ENCODE measurements at regions not wholly inside any gene's neighbourhood (a gene's known extent, or its start where the extent isn't known, plus 50 kb on each side); places are given as distances from the start of the nearest gene placed in this dataset.

DNA sequence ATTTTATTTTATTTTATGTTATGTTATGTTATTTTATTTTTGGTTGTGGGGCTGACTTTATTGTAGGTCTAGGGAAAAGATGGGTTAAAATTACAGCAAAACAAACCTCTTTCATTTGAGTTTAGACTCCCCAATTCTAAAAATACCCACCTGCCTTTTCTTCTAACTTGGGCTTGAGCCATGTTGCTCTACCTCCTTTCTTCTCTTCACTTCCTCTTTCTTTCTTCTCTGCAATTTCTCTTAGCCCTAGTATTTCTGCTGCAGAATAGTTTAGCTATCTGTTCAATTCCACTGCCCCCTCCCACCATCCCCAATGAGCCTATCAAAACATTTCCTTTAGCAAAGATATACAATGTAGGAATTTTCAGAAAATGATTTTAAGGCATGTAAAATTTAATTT, 653.3 kb downstream of the ARAP2 start:
- no peaks in the 10 kb centered on the region for H3K27me3 Mint-ChIP-seq
- no peak overlapping the region for H3K27ac Mint-ChIP-seq
- POLR2A ChIA-PET (ENCODE audit: partially characterized antibody): no interaction called here

DNA sequence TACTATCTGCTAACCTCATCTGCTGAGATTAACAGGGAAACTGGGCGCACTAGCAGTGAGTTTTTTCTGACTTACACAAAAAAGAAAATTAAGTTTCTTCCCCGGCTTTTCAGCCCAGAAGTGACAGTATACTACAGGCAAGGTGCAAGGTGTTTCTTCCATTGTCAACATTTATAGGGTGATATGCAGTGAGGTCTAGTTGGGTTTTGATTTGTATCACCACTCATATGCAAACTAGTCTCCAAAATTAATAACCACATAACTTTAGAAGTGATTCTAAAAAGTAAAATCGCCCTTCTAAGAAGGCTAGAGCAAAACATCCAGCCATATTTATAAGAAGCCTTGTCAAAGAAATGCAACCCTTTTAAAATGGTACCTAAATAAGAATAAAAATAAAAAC, 640.1 kb downstream of the ARAP2 start:
- H3K36me3 ChIP-seq (ENCODE audit: insufficient read depth, low read length): no peaks in the 10 kb centered on the region
- H3K4me3 ChIP-seq (ENCODE audit: low read length in 2 of 2): no peak overlapping the region
- DNase-seq: no peak

More for the DNA sequence above, 653.3 kb downstream of the ARAP2 start:
- H3K4me1 Mint-ChIP-seq: no peaks in the 10 kb centered on the region
- no peak overlapping the region for H3K4me3 ChIP-seq (ENCODE audit: low read length in 2 of 2)
- CTCF ChIA-PET (ENCODE audit: partially characterized antibody): no interaction called here
- peaks cover 0 to 4% (median 0%) of the 10 kb centered on the region in 8 donors for H3K9me3 Mint-ChIP-seq
- no peak overlapping the region for H3K4me3 Mint-ChIP-seq
- H3K36me3 ChIP-seq (ENCODE audit: insufficient read depth, low read length): no peaks in the 10 kb centered on the region
- intact Hi-C loops (cut with micrococcal nuclease): no loop called here
- no peaks in the 10 kb centered on the region for H3K9me3 ChIP-seq (ENCODE audit: control insufficient read depth in 1 of 2, low read length in 2 of 2)
- no peak overlapping the region for H3K27ac ChIP-seq (ENCODE audit: low read depth, low read length)
- DNase-seq: no peak
- no peaks in the 10 kb centered on the region for H3K27me3 ChIP-seq (ENCODE audit: insufficient read depth, low read length)
- H3K36me3 Mint-ChIP-seq: no peaks in the 10 kb centered on the region
- no peaks in the 10 kb centered on the region for H3K4me1 ChIP-seq (ENCODE audit: insufficient read depth, low read length)

GRCh38 chr4:35604724-35605123, 639.6 kb downstream of the ARAP2 start:
- intact Hi-C loops (cut with micrococcal nuclease): no loop called here
- Histone ChIP-seq H3K36me3 (ENCODE audit: insufficient read depth, low read length) (no peaks in the 10 kb centered on the region), H3K4me1 (ENCODE audit: insufficient read depth, low read length) (no peaks in the 10 kb centered on the region), H3K4me3 (ENCODE audit: low read length in 2 of 2) (no peak overlapping the region), H3K27ac (ENCODE audit: low read depth, low read length) (no peak overlapping the region), H3K9me3 (ENCODE audit: control insufficient read depth in 1 of 2, low read length in 2 of 2) (no peaks in the 10 kb centered on the region), H3K27me3 (ENCODE audit: insufficient read depth, low read length) (no peaks in the 10 kb centered on the region)
- H3K9me3 Mint-ChIP-seq: peaks cover 0 to 3% (median 0%) of the 10 kb centered on the region in 8 donors
- no peak overlapping the region for H3K4me3 Mint-ChIP-seq
- no peaks in the 10 kb centered on the region for H3K4me1 Mint-ChIP-seq
- no peaks in the 10 kb centered on the region for H3K27me3 Mint-ChIP-seq
- no peak overlapping the region for H3K27ac Mint-ChIP-seq
- ChIA-PET POLR2A (ENCODE audit: partially characterized antibody) (no interaction called here), CTCF (ENCODE audit: partially characterized antibody) (interaction anchor here (0.7 kb wide), 1 partner anchor 414 kb away, joined by 3 read pairs; no protein-coding TSS in a partner anchor)
- H3K36me3 Mint-ChIP-seq: no peaks in the 10 kb centered on the region
- no peak for DNase-seq

More for the DNA sequence above, 640.1 kb downstream of the ARAP2 start:
- H3K27me3 Mint-ChIP-seq: no peaks in the 10 kb centered on the region
- ChIA-PET POLR2A (ENCODE audit: partially characterized antibody) (no interaction called here), CTCF (ENCODE audit: partially characterized antibody) (no interaction called here)
- H3K4me1 Mint-ChIP-seq: no peaks in the 10 kb centered on the region
- no peaks in the 10 kb centered on the region for H3K36me3 Mint-ChIP-seq
- Histone ChIP-seq H3K27ac (ENCODE audit: low read depth, low read length) (no peak overlapping the region), H3K4me1 (ENCODE audit: insufficient read depth, low read length) (no peaks in the 10 kb centered on the region), H3K27me3 (ENCODE audit: insufficient read depth, low read length) (no peaks in the 10 kb centered on the region), H3K9me3 (ENCODE audit: control insufficient read depth in 1 of 2, low read length in 2 of 2) (no peaks in the 10 kb centered on the region)
- no peak overlapping the region for H3K4me3 Mint-ChIP-seq
- intact Hi-C loops (cut with micrococcal nuclease): no loop called here
- peaks cover 0 to 3% (median 0%) of the 10 kb centered on the region in 8 donors for H3K9me3 Mint-ChIP-seq
- no peak overlapping the region for H3K27ac Mint-ChIP-seq

GRCh38 chr4:35608205-35608604, 636.1 kb downstream of the ARAP2 start:
- no peaks in the 10 kb centered on the region for H3K9me3 ChIP-seq (ENCODE audit: control insufficient read depth in 1 of 2, low read length in 2 of 2)
- H3K4me3 ChIP-seq (ENCODE audit: low read length in 2 of 2): no peak overlapping the region
- no peaks in the 10 kb centered on the region for H3K4me1 Mint-ChIP-seq
- ChIA-PET CTCF (ENCODE audit: partially characterized antibody) (no interaction called here), POLR2A (ENCODE audit: partially characterized antibody) (no interaction called here)
- H3K27ac Mint-ChIP-seq: no peak overlapping the region
- DNase-seq: no peak
- H3K36me3 ChIP-seq (ENCODE audit: insufficient read depth, low read length): no peaks in the 10 kb centered on the region
- intact Hi-C loops (cut with micrococcal nuclease): no loop called here
- no peaks in the 10 kb centered on the region for H3K9me3 Mint-ChIP-seq
- H3K27me3 Mint-ChIP-seq: no peaks in the 10 kb centered on the region
- no peak overlapping the region for H3K4me3 Mint-ChIP-seq
- H3K27me3 ChIP-seq (ENCODE audit: insufficient read depth, low read length): no peaks in the 10 kb centered on the region
- no peak overlapping the region for H3K27ac ChIP-seq (ENCODE audit: low read depth, low read length)
- H3K36me3 Mint-ChIP-seq: no peaks in the 10 kb centered on the region
- H3K4me1 ChIP-seq (ENCODE audit: insufficient read depth, low read length): no peaks in the 10 kb centered on the region

DNA sequence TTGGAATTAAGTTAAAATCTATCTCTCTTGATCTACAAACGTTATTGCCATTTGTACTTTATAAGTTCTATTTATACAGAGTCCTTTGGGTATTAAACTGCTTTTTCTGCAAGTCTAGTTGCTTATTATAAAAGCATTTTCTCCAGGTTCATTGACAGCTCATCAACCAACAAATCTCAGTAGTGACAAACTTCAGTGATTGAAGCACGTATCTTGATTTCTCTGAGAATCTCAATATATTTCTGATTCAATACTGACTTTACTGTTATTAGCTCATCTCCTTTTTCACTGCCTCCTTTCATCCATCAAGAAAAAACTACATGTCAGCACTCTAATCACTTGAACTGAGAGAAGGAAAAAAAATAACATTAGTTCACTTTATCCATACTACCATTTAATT, 630.2 kb downstream of the ARAP2 start:
- H3K4me1 Mint-ChIP-seq: no peaks in the 10 kb centered on the region
- H3K4me3 Mint-ChIP-seq: no peak overlapping the region
- CTCF ChIA-PET (ENCODE audit: partially characterized antibody): no interaction called here
- POLR2A ChIA-PET (ENCODE audit: partially characterized antibody): no interaction called here
- no peaks in the 10 kb centered on the region for H3K4me1 ChIP-seq (ENCODE audit: insufficient read depth, low read length)
- no peak overlapping the region for H3K4me3 ChIP-seq (ENCODE audit: low read length in 2 of 2)
- H3K27ac Mint-ChIP-seq: no peak overlapping the region
- no peak overlapping the region for H3K27ac ChIP-seq (ENCODE audit: low read depth, low read length)
- H3K36me3 ChIP-seq (ENCODE audit: insufficient read depth, low read length): no peaks in the 10 kb centered on the region
- no peaks in the 10 kb centered on the region for H3K36me3 Mint-ChIP-seq
- no peak for DNase-seq
- H3K27me3 Mint-ChIP-seq: no peaks in the 10 kb centered on the region
- intact Hi-C loops (cut with micrococcal nuclease): no loop called here
- H3K27me3 ChIP-seq (ENCODE audit: insufficient read depth, low read length): no peaks in the 10 kb centered on the region
- no peaks in the 10 kb centered on the region for H3K9me3 ChIP-seq (ENCODE audit: control insufficient read depth in 1 of 2, low read length in 2 of 2)
- H3K9me3 Mint-ChIP-seq: peaks cover 0 to 3% (median 0%) of the 10 kb centered on the region in 8 donors

DNA sequence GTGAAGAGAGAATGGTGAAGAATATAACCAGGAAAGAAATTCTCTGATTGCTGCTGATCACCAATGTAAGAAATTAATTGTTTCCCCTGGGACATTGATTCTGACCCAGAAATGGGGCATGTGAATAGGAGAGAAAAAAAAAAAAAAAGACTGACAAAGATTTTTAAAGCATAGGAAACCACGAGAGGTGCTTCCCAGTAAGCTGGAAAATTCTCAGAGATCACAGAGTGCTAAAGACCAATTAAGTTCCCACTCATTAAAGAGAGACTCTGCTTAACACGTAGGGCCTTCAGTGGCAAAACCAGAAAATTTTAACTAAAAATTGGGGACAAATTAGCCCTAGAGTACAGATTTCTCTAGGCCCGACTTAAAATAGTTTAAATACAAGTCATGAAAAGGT, 604.4 kb downstream of the ARAP2 start:
- CTCF ChIA-PET (ENCODE audit: partially characterized antibody): no interaction called here
- H3K4me1 ChIP-seq (ENCODE audit: insufficient read depth, low read length): no peaks in the 10 kb centered on the region
- H3K9me3 ChIP-seq (ENCODE audit: control insufficient read depth in 1 of 2, low read length in 2 of 2): no peaks in the 10 kb centered on the region
- H3K36me3 ChIP-seq (ENCODE audit: insufficient read depth, low read length): no peaks in the 10 kb centered on the region
- DNase-seq: no peak
- POLR2A ChIA-PET (ENCODE audit: partially characterized antibody): no interaction called here
- no peak overlapping the region for H3K4me3 ChIP-seq (ENCODE audit: low read length in 2 of 2)
- Mint-ChIP-seq H3K27me3 (no peaks in the 10 kb centered on the region), H3K4me1 (no peaks in the 10 kb centered on the region), H3K9me3 (peaks cover 0 to 10% (median 2%) of the 10 kb centered on the region in 8 donors), H3K4me3 (no peak overlapping the region), H3K36me3 (no peaks in the 10 kb centered on the region), H3K27ac (no peak overlapping the region)
- intact Hi-C loops (cut with micrococcal nuclease): no loop called here
- H3K27ac ChIP-seq (ENCODE audit: low read depth, low read length): no peak overlapping the region
- no peaks in the 10 kb centered on the region for H3K27me3 ChIP-seq (ENCODE audit: insufficient read depth, low read length)

DNA sequence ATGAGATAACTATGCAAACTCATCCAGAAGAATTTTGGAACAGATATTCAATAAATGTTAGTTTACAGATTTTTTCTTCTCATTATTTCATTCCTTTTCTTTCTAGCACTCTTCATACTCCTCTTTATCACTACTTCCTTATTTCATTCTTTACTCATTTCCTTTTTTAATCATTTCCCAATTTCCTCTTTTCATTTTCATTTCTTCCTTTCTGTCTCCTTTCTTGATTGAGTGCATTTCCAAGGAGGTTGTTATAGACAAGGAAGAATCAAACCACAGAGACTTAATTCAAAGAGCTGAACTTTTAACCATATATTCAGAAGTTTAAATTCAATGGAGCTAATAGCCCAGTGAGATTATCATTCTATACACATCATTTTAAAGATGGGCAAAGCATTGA, 600.7 kb downstream of the ARAP2 start:
- Mint-ChIP-seq H3K27ac (no peak overlapping the region), H3K9me3 (peaks cover 0 to 4% (median 0%) of the 10 kb centered on the region in 8 donors), H3K27me3 (no peaks in the 10 kb centered on the region), H3K36me3 (no peaks in the 10 kb centered on the region), H3K4me1 (no peaks in the 10 kb centered on the region), H3K4me3 (no peak overlapping the region)
- intact Hi-C loops (cut with micrococcal nuclease): no loop called here
- no peak overlapping the region for H3K27ac ChIP-seq (ENCODE audit: low read depth, low read length)
- no peaks in the 10 kb centered on the region for H3K27me3 ChIP-seq (ENCODE audit: insufficient read depth, low read length)
- H3K4me1 ChIP-seq (ENCODE audit: insufficient read depth, low read length): no peaks in the 10 kb centered on the region
- POLR2A ChIA-PET (ENCODE audit: partially characterized antibody): no interaction called here
- no peaks in the 10 kb centered on the region for H3K36me3 ChIP-seq (ENCODE audit: insufficient read depth, low read length)
- CTCF ChIA-PET (ENCODE audit: partially characterized antibody): no interaction called here
- no peak overlapping the region for H3K4me3 ChIP-seq (ENCODE audit: low read length in 2 of 2)
- H3K9me3 ChIP-seq (ENCODE audit: control insufficient read depth in 1 of 2, low read length in 2 of 2): no peaks in the 10 kb centered on the region
- DNase-seq: no peak

- no peak for DNase-seq
- Mint-ChIP-seq H3K4me3 (no peak overlapping the region), H3K4me1 (no peaks in the 10 kb centered on the region), H3K9me3 (peaks cover 0 to 4% (median 0%) of the 10 kb centered on the region in 8 donors), H3K27ac (no peak overlapping the region), H3K27me3 (no peaks in the 10 kb centered on the region), H3K36me3 (no peaks in the 10 kb centered on the region)
- H3K4me3 ChIP-seq (ENCODE audit: low read length in 2 of 2): no peak overlapping the region
- no peaks in the 10 kb centered on the region for H3K4me1 ChIP-seq (ENCODE audit: insufficient read depth, low read length)
- no peaks in the 10 kb centered on the region for H3K9me3 ChIP-seq (ENCODE audit: control insufficient read depth in 1 of 2, low read length in 2 of 2)
- H3K36me3 ChIP-seq (ENCODE audit: insufficient read depth, low read length): no peaks in the 10 kb centered on the region
- ChIA-PET CTCF (ENCODE audit: partially characterized antibody) (no interaction called here), POLR2A (ENCODE audit: partially characterized antibody) (no interaction called here)
- intact Hi-C loops (cut with micrococcal nuclease): no loop called here
- no peaks in the 10 kb centered on the region for H3K27me3 ChIP-seq (ENCODE audit: insufficient read depth, low read length)
- H3K27ac ChIP-seq (ENCODE audit: low read depth, low read length): no peak overlapping the region
Measured at GRCh38 chr4:35644591-35644990, 599.7 kb downstream of the ARAP2 start.
